Liver (tissue), 3 donors: ENCODE measurements at regions not wholly inside any gene's neighbourhood (a gene's known extent, or its start where the extent isn't known, plus 50 kb on each side); places are given as distances from the start of the nearest gene placed in this dataset.

Experiments used
- ATF3 ChIP-seq: IDR thresholded peaks from 2 replicates; pipeline ENCODE4 v1.6.1; 2016; ENCODE audit warnings: antibody characterized with exemption
- CTCF ChIP-seq: fragments of 150-350 bp; IDR thresholded peaks from 2 replicates; pipeline ENCODE4 v1.5.1; 2017; ENCODE audit warnings: improper control_type of control experiment, low read depth, low read length; ENCODE audit not compliant: missing input control
- EGR1 ChIP-seq, 2 donors: IDR thresholded peaks; 2 replicates each; pipeline ENCODE4 v1.6.1; 2016 to 2018; ENCODE audit warnings: antibody characterized with exemption in 2 of 2, low read depth in 2 of 2
- GABPA ChIP-seq, 2 donors: IDR thresholded peaks in 1 of 2; conservative IDR thresholded peaks in 1 of 2; 2 replicates each; pipeline ENCODE4 v1.6.1; 2016; ENCODE audit warnings: antibody characterized with exemption in 2 of 2, mild to moderate bottlenecking in 1 of 2, moderate library complexity in 1 of 2
- JUND ChIP-seq, 2 donors: IDR thresholded peaks; 2 replicates each; pipeline ENCODE4 v1.6.1; 2016; ENCODE audit warnings: antibody characterized with exemption in 2 of 2
- MAX ChIP-seq: IDR thresholded peaks from 2 replicates; pipeline ENCODE4 v1.6.1; 2016; ENCODE audit warnings: antibody characterized with exemption
- RAD21 ChIP-seq, 2 donors: IDR thresholded peaks; 2 replicates each; pipeline ENCODE4 v1.6.1; 2016; ENCODE audit warnings: antibody characterized with exemption in 2 of 2, mild to moderate bottlenecking in 2 of 2
- REST ChIP-seq: IDR thresholded peaks from 2 replicates; pipeline ENCODE4 v1.6.1; 2016; ENCODE audit warnings: antibody characterized with exemption, mild to moderate bottlenecking
- TAF1 ChIP-seq: conservative IDR thresholded peaks from 2 replicates; pipeline ENCODE4 v1.6.1; 2016; ENCODE audit warnings: antibody characterized with exemption, mild to moderate bottlenecking
- YY1 ChIP-seq: IDR thresholded peaks from 2 replicates; pipeline ENCODE4 v1.6.1; 2016; ENCODE audit warnings: antibody characterized with exemption, mild to moderate bottlenecking
- donor health status: healthy.
- donor health status: healthy.

GRCh38 chr4:181051931-181052330, 1191.3 kb upstream of the TENM3 start:
- TF ChIP-seq CTCF (no peak), MAX (no peak), GABPA (IDR thresholded peaks at IDR 0.05 in 1 of 2, conservative IDR thresholded peaks at IDR 0.05 in 1 of 2) (no peak), TAF1 (no peak), JUND (IDR thresholded peaks at IDR 0.05) (no peak), EGR1 (IDR thresholded peaks at IDR 0.05; ENCODE audit: low read depth in 2 of 2) (no peak), RAD21 (IDR thresholded peaks at IDR 0.05) (no peak), ATF3 (no peak), YY1 (no peak), REST (no peak)
